ENCODE measurements at regions not wholly inside any gene's neighbourhood (a gene's known extent, or its start where the extent isn't known, plus 50 kb on each side); places are given as distances from the start of the nearest gene placed in this dataset.
A peak's percentile ranks its signal among the peaks of the same experiment; 100 is the strongest.
"Not testable (repeated sequence)": the region's sequence is repeated elsewhere in the genome, so short reads cannot be mapped to it uniquely, and the experiment has no call there.

DNA sequence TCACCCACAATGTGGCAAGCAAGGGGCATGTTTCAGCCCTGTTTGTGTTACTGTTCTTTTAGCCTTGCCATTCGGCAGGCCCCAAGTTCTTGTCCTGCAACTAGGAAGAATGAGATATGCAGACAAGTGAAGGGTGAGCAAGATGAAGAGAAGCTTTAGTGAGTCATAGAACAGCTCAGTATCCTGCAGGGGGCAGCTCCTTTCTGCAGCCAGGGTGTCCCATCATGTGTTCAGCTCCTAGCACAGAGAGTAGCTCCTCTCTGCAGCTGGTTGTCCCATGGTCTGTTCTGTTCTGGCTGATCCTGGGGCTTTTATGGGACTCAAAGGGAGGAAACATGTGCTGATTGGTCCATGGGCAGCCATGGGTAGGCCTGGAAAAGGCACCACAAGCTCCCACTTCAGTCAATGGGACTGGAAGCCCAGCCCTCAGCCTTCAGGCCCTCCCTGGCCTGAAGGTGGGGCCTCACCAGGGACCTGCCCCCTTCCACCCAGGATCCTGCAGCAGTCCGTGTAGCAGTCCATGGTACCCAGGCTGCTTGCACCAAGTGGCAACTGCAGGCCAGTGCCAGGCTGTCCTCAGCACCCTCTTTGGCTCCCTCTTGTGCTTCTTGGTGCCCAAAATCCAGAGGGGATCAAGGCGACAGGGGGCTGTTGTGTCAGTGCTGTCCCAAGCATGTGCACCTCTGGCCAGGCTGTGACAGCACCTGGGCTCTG lies 326.4 kb downstream of the NR4A2 start:
- DNase-seq (ENCODE audit: low spot score), result no peak

- no peak for DNase-seq (ENCODE audit: low spot score)
Measured at GRCh38 chr2:156005531-156005930, 327.0 kb downstream of the NR4A2 start.

GRCh38 chr2:156004459-156004858 lies 328.1 kb downstream of the NR4A2 start:
- DNase-seq (ENCODE audit: low spot score), result peak; percentile 13

DNA sequence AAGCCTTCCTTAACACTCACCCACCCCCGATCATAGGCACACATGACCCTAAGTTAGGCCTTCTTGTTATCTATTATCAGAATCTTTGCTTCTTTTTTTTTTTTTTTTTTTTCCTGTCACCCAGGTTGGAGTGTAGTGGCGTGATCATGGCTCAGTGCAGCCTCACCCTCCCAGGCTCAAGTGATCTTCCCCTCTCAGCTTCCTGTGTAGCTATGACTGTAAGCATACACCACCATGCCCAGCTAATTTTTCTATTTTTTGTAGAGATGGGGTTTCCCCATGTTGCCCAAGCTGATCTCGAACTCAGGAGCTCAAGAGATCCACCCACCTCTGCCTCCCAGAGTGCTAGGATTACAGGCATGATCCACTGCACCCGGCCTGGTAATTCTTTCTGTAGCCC lies 328.7 kb downstream of the NR4A2 start:
- DNase-seq (ENCODE audit: low spot score), result no peak

DNA sequence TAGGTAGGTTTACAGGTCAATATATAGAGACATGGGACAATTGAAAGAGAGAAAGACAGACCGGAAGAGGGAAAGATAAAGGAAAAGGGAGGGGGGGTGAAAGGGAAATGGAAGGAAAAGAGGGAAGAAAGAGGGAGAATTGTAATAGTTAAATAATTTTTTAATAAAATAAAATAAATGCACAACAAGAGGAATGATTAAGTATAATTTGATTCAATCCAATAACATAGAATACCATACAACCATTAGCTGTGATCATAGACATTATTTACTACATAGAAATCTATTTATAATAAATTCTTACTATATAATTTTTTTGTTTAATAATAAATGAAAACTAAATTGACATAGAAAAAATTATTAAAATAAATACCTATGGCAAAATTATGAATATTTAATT lies 330.7 kb downstream of the NR4A2 start:
- no peak for DNase-seq (ENCODE audit: low spot score)

DNA sequence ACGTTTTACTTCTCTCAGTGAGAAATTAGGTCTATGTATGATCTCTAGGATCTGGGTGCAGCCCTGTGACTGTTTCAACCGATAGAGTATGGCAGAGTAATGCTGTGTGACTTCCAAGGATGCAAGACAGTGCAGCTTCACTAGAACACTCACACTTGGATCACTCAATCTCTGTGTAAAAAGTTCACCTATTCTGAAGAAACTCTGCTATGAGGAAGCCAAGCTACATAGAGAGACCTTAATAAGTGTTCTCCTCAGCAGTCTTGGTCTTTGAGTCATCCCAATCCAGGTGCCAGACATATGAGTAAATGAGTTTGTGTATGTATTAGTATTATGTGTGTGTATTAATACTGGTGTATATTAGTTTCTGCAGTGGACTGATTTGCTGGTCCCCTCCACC lies 335.0 kb downstream of the NR4A2 start:
- no peak for DNase-seq (ENCODE audit: low spot score)

DNA sequence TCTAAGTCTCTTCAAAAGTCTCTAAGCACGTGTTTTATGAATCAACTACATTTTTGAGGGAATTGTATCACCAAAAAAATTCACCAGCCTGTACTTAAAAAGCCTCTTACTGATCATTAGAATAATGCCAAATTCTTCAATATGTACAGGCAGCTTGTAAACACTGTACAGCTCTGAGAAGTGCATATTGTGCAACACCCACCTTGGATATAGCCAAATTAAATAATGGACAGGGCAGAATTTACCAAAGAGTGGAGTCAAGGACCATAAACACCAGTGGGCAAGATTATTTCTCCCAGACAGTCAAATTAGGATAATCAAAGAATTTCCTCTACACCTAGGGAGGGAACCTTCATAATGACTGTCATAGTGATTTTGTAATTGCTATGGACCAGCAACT lies 338.2 kb downstream of the NR4A2 start:
- DNase-seq (ENCODE audit: low spot score), result no peak

DNA sequence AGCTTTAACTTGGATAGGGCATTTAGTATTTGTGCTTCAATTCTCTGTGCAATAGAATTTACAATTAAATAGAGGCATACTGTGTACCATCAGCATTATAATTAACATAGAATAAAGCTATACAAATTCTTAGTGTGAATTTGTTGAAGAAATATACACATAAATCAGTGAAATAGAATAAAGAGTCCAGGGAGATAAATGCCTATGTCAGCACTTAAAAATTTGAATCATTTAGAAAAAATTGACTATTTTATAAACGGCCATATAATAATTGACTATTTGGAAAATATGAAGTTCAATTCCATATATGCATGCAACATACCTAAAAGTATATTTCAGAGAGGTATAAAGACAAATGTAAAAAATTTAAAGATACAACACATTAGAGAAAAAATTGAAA lies 348.7 kb downstream of the NR4A2 start:
- DNase-seq (ENCODE audit: low spot score), result no peak

GRCh38 chr2:155982135-155982534 lies 350.4 kb downstream of the NR4A2 start:
- no peak for DNase-seq (ENCODE audit: low spot score)

DNA sequence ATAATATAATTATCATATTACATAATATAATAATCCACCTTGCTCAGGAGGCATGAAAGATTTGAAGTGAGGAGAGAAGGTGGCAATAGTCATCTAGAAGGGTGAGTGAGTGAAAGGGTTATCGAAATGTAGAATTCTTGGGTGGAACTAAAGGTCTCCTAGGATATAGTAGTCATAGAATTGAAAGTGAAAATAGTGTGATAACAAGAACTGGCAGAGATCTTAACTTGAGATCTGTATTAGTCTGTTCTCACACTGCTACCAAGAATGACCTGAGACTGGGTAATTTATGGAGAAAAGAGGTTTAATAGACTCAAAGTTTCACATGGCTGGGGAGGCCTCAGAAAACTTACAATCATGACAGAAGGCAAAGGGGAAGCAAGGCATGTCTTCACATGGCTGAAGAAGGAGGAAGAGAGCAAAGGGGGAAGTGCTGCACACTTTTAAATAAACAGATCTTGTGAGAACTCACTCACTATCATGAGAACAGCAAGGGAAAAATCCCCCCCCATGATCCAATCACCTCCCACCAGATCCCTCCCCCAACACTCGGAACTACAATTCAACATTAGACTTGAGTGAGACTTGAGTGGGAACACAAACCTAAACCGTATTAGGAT lies 351.5 kb downstream of the NR4A2 start:
- DNase-seq (ENCODE audit: low spot score), result no peak

- peak; percentile 8 for DNase-seq (ENCODE audit: low spot score)
Measured at GRCh38 chr2:155975734-155976133, 356.8 kb downstream of the NR4A2 start.

DNA sequence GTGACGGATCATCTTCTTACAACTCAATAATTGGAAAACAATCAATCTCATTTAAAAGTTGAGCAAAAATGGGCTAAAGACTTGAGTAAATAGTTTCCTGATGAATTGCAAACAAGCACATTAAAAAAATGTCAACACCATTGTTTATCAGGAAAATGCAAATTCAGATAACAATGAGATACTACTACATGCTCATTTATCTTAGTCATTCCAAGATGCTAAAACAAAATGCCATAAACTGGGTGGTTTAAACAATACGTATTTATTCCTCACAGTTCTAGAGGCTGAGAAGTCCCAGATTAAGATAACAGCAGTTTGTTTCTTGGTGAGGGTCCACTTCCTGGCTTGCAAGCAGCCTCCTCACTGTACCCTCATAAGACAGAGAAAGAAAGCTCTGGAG lies 359.6 kb downstream of the NR4A2 start:
- no peak for DNase-seq (ENCODE audit: low spot score)

GRCh38 chr2:155966064-155966471 lies 366.5 kb downstream of the NR4A2 start:
- not testable (repeated sequence) for DNase-seq (ENCODE audit: low spot score)

DNA sequence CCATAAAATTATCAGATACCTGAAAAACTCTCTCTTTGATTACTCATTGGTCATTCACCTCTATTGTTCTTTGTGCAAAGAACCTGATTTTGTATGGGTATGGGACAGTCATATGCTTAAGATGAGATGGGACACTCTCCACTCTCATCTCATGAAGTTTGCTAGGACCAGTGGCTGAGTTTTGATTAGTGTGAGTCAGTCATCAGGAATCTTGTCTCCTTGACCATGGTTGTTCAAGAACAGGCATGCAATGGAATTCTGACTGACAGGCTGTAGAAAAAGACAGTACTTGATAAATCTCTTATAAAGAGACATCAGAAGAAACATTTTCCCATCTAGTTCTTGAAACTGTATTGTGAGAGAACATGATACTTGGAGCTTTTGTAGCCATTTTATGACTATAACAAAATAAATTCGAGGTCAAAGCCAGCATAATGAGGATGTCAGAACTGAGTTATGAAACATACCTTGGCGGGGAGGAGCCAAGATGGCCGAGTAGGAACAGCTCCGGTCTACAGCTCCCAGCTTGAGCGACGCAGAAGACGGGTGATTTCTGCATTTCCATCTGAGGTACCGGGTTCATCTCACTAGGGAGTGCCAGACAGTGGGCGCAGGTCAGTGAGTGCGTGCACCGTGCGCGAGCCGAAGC lies 367.0 kb downstream of the NR4A2 start:
- DNase-seq (ENCODE audit: low spot score), result no peak

DNA sequence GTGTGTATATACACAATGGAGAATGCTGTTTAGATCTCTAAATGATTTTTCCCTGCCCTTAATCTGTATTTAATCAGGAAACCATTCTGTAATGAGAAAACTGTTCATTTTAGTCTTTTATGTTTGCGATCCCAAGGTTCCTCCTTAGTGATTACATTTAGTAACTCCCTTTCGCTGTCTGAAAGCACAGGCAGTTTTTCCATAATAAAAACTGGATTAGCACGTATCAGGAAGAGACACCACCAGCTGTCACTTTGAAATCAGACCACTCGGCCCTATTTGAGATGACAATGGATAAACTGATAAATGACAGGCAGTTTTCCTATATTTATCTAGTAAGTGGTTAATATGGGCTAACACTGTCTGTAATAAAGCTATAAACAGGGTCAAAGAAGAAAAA lies 370.9 kb downstream of the NR4A2 start:
- no peak for DNase-seq (ENCODE audit: low spot score)

DNA sequence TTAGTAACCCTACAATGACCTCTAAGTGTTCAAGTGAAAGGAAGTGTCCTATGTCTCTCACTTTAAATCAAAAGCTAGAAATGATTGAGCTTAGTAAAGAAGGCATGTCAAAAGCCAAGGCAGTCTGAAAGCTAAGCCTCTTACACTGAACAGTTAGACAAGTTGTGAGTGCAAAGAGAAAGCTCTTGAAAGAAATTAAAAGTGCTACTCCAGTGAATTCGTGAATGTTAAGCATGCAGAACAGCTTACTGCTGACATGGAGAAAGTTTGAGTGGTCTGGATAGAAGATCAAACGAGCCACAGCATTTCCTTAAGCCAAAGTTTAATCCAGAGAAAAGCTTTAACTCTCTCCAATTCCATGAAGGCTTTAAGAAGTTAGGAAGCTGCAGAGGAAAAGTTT lies 373.7 kb downstream of the NR4A2 start:
- no peak for DNase-seq (ENCODE audit: low spot score)

GRCh38 chr2:155947069-155947468 lies 385.5 kb downstream of the NR4A2 start:
- no peak for DNase-seq (ENCODE audit: low spot score)

- no peak for DNase-seq (ENCODE audit: low spot score)
Measured at GRCh38 chr2:155944218-155944617, 388.3 kb downstream of the NR4A2 start.

- peak; percentile 5 for DNase-seq (ENCODE audit: low spot score)
Measured at GRCh38 chr2:155930312-155930711, 402.2 kb downstream of the NR4A2 start.

DNA sequence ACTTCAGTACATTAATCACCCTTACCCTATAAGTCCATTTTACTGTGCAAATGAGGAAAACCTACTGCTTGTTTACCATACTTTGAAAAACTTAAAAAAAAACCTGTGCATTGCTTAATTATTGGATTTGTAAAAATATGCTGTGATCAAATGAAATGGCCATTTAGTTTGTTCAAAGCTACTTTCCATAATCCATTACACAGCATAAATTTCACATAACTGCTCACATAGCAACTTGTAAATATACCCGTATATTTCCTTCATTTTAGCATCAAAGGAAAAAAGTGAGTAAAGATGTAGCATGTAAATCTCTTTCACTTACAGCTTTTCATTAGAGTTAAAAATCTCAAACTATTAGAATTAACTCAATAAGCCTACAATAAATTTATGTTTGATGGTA lies 415.1 kb downstream of the NR4A2 start:
- no peak for DNase-seq (ENCODE audit: low spot score)

DNA sequence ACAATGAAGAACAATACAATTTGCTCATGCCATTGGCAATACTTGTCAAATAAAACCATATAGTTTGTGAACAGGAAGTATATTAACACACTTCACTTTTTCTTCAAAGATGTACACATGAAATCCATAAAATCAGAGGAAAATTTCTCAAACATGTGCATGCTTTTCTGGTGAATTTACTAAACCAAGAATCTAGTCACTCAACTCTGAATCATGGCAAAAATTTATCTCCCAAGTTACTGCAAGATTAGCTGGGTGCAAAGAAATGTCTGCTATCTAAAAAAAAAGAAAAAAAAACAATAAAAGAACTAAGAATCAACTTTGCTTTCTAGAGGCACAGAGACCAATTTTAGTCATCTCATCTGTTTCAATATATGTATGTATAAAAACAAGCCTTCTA lies 419.2 kb downstream of the NR4A2 start:
- DNase-seq (ENCODE audit: low spot score), result no peak

- no peak for DNase-seq (ENCODE audit: low spot score)
Measured at GRCh38 chr2:155908567-155908966, 424.0 kb downstream of the NR4A2 start.

GRCh38 chr2:155907211-155907610 lies 425.3 kb downstream of the NR4A2 start:
- DNase-seq (ENCODE audit: low spot score), result no peak

DNA sequence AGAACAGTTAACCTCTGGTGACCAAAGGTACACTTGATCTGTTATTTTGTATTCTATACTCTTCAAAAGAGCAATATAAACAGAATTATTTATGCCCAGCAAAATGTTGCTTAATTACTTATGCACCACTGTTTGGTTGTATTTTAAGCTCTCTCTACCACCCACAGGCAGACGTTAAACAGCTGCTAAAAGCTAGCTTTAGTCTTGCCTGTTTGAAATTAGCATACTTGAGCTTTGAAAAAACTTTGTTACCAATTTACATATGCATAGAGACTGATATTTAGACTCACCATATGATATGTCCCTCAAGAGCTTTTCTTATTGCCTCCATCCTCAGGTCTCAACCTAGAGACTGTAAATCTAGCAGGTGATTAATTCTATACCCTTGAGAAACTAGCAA lies 426.9 kb downstream of the NR4A2 start:
- DNase-seq (ENCODE audit: low spot score), result no peak
